ENCODE measurements at regions not wholly inside any gene's neighbourhood (a gene's known extent, or its start where the extent isn't known, plus 50 kb on each side); places are given as distances from the start of the nearest gene placed in this dataset.

DNA sequence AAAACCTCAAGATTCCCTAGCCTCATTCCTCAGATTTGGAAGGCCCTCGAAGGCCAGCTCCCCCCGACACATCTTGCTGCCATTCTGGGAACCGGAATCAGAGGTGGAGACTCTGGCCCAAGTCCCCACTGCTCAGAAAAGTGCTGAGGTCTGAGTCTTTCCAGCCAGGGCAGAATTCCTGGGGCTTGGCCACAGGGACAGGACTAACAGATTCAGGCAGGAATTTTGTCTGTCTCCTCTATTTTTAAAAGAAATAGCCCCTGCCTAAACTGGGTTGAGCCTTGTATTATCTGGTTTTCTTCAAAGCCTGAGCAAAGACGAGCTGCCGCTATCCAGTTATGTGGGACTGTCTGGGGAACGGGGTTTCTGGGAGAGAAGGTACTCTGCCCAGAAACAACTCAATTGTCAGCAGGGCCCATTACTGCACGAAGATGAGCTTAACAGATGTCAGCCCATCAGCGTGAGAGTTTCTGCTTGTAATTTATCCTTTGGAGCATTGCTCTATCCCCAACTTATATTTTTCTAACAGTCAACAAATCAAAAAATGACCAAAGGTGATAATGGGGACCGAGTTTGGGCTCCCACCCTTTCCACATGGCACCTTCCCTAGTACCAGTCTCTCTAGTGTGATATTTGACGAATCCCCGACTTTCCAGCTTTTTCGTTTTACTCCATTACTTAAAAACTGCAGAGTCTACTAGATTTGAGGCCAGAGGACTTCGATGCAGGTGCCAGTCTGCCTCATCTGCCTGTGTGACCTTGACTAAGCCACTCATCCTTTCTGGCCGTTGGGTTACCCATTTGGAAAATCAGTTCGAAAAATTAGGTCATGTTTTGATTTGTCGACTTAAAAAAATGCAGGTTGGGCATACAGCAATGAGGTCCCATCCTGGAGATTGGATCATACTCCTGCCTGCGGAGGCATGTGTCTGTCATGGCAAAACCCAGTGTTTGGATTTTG is 110.9 kb downstream of the WDR11 start:
- TF ChIP-seq, protein P1, sequence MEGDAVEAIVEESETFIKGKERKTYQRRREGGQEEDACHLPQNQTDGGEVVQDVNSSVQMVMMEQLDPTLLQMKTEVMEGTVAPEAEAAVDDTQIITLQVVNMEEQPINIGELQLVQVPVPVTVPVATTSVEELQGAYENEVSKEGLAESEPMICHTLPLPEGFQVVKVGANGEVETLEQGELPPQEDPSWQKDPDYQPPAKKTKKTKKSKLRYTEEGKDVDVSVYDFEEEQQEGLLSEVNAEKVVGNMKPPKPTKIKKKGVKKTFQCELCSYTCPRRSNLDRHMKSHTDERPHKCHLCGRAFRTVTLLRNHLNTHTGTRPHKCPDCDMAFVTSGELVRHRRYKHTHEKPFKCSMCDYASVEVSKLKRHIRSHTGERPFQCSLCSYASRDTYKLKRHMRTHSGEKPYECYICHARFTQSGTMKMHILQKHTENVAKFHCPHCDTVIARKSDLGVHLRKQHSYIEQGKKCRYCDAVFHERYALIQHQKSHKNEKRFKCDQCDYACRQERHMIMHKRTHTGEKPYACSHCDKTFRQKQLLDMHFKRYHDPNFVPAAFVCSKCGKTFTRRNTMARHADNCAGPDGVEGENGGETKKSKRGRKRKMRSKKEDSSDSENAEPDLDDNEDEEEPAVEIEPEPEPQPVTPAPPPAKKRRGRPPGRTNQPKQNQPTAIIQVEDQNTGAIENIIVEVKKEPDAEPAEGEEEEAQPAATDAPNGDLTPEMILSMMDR (IDR thresholded peaks at IDR 0.05; ENCODE audit: low read depth, low read length) = no peak
- TF ChIP-seq POLR2A (IDR thresholded peaks at IDR 0.05; ENCODE audit: extremely low read depth, insufficient read length) = no peak
- TF ChIP-seq MYC (IDR thresholded peaks at IDR 0.05; ENCODE audit: low read depth, low read length) = no peak
